Neuron (in vitro differentiated cells): ENCODE measurements at regions not wholly inside any gene's neighbourhood (a gene's known extent, or its start where the extent isn't known, plus 50 kb on each side); places are given as distances from the start of the nearest gene placed in this dataset.

ENCODE experiments used
- H2AFZ ChIP-seq: one replicate; pipeline ENCODE4 v1.6.1; 2013; ENCODE audit warnings: low read depth, mild to moderate bottlenecking, inconsistent platforms, low read length, moderate library complexity
- H3K27me3 ChIP-seq: one replicate; pipeline ENCODE4 v1.6.1; 2013; ENCODE audit warnings: low read length; ENCODE audit not compliant: insufficient read depth
- H3K36me3 ChIP-seq: one replicate; pipeline ENCODE4 v1.6.1; 2013; ENCODE audit warnings: low read length; ENCODE audit not compliant: insufficient read depth
- H3K4me1 ChIP-seq: one replicate; pipeline ENCODE4 v1.6.1; 2013; ENCODE audit warnings: low read length; ENCODE audit not compliant: insufficient read depth
- H3K4me3 ChIP-seq: 2 replicates; pipeline ENCODE4 v1.5.1; 2013; ENCODE audit warnings: mild to moderate bottlenecking, low read length, moderate library complexity
- H3K9me3 ChIP-seq: one replicate; pipeline ENCODE4 v1.6.1; 2013; ENCODE audit warnings: low read length

DNA sequence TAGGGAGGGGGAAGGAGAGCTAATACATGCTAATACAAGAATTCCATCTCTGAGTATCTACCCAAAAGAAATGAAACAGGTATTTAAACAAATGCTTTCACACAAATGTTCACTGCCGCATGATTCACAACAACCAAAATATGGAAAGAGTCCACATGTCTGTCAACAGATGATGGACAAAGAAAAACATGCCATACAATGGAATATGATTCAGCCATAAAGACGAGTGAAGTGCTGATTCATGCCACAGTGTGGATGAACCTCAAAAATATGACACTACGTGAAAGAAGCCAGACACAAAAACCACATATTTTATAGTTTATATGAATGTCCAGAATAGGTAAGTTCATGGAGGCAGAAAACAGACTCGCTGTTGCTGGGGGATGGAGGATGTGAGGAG, 321.4 kb downstream of the FOXL1 start:
- Histone ChIP-seq H3K27me3 (peaks cover 8% of the 10 kb centered on the region), H3K36me3 (no peaks in the 10 kb centered on the region)

DNA sequence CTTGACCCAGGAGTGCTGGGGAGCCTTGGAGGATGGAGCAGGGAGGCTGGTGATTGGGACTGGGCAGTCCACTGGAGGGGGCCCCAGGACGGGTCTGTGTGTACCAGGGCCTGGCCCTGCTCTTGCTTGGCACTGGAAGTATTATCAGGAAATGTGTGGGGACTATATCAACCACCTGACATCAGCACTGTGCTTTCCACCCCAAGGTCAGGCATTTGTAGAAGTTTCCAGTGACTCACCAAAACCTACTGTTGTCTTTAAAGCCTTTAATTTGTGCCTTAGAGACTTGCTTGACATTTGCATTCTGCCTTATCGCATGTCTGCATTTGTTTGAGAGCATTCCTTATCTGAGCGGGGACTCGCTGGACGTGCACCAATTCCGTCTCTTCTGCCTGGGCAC, 323.1 kb downstream of the FOXL1 start:
- no peak overlapping the region for H3K4me3 ChIP-seq
- H3K36me3 ChIP-seq = no peaks in the 10 kb centered on the region
- H3K4me1 ChIP-seq = no peaks in the 10 kb centered on the region
- peaks cover 3% of the 10 kb centered on the region for H3K27me3 ChIP-seq
- H3K9me3 ChIP-seq = no peaks in the 10 kb centered on the region
- H2AFZ ChIP-seq = no peak overlapping the region

More for the DNA sequence above, 321.4 kb downstream of the FOXL1 start:
- Histone ChIP-seq H3K9me3 (no peaks in the 10 kb centered on the region), H2AFZ (no peak overlapping the region), H3K4me1 (no peaks in the 10 kb centered on the region), H3K4me3 (no peak overlapping the region)

DNA sequence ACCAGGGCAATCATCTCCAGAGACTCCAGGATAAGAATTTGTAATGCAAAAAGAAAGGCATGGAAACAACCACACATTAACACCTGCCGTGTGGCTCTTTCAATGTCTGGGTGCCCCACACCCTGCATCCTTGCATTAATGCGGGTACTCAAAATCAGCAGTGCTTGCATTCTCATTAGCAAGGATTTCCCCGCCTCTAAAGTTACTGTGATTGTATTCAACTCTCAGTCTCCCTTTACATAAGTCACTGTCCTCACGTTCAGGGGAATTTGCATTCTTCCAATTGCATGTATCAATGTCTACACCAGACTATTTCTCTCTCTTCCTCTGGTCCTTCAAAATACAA, 324.3 kb downstream of the FOXL1 start:
- no peak overlapping the region for H2AFZ ChIP-seq
- H3K27me3 ChIP-seq = peaks cover 3% of the 10 kb centered on the region
- no peaks in the 10 kb centered on the region for H3K36me3 ChIP-seq
- H3K4me1 ChIP-seq = no peaks in the 10 kb centered on the region
- no peak overlapping the region for H3K4me3 ChIP-seq
- H3K9me3 ChIP-seq = no peaks in the 10 kb centered on the region

DNA sequence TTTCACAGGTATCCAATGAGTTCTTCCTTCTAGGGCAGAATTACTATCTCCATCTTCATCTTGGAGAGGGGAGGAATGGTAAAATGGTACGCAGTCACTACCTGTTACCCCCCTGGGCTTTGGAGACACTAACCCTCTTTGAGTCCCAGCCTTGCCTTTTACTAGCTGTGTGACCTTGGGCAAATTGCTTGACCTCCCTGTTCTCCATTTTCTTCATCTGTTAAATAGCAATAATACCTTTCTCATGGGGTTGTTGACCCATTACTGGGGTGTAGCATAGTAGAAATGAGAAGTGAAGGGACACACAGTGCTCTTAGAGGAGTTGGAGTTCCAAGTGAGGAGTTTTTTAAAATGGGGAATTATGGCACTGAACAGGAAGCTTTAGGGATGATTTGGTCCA, 324.7 kb downstream of the FOXL1 start:
- peaks cover 3% of the 10 kb centered on the region for H3K27me3 ChIP-seq
- no peak overlapping the region for H3K4me3 ChIP-seq
- no peaks in the 10 kb centered on the region for H3K4me1 ChIP-seq
- H3K9me3 ChIP-seq = no peaks in the 10 kb centered on the region
- H2AFZ ChIP-seq = no peak overlapping the region
- H3K36me3 ChIP-seq = no peaks in the 10 kb centered on the region

DNA sequence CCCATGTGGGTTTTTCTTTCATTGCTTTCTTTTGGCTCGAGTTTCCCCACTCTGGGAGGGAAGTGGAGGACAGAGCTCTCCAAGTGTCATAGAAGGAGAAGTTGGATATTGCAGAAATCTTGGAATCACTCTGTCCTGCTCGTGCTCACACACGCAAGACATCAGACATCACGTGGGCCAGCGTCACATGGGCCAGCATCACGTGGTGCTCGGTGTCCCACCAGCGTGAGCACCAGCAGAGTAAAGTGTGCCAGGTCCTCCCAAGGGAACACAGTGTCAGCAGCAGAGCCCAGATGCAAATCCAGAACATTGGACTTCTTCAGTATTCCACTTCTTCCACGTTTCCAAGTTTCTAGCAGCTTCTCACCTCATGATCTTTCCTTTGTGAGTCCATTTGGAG, 327.0 kb downstream of the FOXL1 start:
- Histone ChIP-seq H3K4me3 (no peak overlapping the region), H2AFZ (no peak overlapping the region), H3K27me3 (peaks cover 3% of the 10 kb centered on the region), H3K9me3 (no peaks in the 10 kb centered on the region), H3K36me3 (no peaks in the 10 kb centered on the region), H3K4me1 (no peaks in the 10 kb centered on the region)

DNA sequence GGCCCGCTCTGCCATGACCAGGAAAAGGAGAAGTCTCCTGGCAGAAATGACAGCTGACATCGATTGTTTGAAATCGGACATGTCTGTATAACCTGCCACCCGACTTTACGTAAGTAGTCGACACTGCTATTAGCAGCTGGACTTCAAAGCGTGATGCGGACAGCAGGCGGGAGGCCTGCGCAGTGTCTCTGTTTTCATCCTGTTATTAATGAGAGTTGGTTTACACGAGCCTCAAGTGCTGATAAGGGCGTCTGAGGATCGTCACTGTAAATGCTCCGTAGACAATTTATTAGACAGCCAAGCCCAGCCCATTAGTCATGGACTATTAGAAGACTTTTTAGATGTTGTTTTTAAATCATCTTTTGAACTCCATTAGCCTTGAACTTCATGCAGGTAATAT, 328.3 kb downstream of the FOXL1 start:
- no peak overlapping the region for H3K4me3 ChIP-seq
- H3K27me3 ChIP-seq = peaks cover 3% of the 10 kb centered on the region
- no peaks in the 10 kb centered on the region for H3K4me1 ChIP-seq
- no peaks in the 10 kb centered on the region for H3K36me3 ChIP-seq
- no peak overlapping the region for H2AFZ ChIP-seq
- H3K9me3 ChIP-seq = no peaks in the 10 kb centered on the region

DNA sequence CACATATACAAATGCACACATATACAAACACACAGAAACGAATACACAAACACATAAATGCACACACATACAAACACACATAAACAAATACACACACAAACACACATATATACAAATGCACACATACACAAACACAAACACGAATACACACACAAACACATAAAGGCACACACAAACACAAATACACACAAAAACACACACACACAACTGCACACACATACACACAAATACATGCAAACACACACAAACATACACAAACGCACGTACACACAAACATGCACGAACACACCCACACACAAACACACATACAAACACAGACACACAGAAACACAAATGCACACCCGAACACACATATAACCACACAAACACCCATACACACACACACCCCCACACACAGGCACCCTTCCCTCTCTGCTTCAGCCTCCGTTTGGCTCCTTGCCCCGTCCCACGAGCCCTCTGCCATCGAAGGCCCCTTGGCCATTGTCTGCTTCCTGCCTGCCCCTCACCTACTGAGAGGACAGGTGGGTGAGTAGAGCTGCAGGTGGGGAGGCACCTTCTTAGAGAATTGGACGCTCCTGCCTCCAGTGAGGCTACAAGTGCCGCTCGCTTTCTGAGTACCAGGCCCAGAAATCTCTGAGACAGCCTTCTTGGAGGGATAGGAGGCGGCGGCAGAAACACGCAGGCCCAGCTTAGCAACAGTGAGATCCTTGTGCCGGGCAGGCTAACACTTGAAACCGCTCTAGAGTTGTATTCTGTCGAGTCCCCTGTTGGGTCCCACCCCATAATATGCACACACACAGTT, 331.2 kb downstream of the FOXL1 start:
- H2AFZ ChIP-seq = no peak overlapping the region
- H3K9me3 ChIP-seq = no peaks in the 10 kb centered on the region
- H3K4me1 ChIP-seq = no peaks in the 10 kb centered on the region
- H3K36me3 ChIP-seq = no peaks in the 10 kb centered on the region
- H3K4me3 ChIP-seq = no peak overlapping the region
- peaks cover 7% of the 10 kb centered on the region for H3K27me3 ChIP-seq

DNA sequence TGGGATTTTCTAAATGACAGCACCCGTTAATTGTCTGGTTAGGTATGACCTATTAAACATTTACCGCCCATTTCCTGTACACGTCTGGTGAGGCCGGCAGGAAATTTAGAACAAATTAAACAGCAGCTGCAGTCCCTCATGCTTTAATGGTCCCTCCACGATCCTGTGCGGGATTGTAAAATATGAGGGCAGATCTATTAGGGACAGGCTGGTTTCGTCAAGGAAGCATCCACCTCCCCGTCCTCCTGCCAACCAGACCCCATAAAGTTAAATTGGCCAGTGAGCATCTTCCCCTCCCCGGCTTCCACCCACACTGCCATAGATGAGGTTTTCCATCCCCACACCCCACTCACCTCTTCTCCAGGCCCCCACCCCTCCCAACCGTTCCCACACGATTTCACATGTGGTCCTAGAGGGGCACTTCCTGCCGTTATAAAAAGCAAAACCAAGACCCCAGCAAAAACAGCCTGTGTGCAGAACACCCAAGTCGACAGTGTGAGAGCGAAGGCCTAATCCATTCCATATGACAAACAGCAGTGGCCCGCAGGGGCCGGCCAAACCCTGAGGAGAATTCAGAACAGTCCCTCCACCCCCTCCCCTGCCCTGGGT, 331.9 kb downstream of the FOXL1 start:
- Histone ChIP-seq H3K4me1 (no peaks in the 10 kb centered on the region), H3K27me3 (peaks cover 7% of the 10 kb centered on the region), H3K9me3 (no peaks in the 10 kb centered on the region), H2AFZ (no peak overlapping the region), H3K4me3 (no peak overlapping the region), H3K36me3 (no peaks in the 10 kb centered on the region)

DNA sequence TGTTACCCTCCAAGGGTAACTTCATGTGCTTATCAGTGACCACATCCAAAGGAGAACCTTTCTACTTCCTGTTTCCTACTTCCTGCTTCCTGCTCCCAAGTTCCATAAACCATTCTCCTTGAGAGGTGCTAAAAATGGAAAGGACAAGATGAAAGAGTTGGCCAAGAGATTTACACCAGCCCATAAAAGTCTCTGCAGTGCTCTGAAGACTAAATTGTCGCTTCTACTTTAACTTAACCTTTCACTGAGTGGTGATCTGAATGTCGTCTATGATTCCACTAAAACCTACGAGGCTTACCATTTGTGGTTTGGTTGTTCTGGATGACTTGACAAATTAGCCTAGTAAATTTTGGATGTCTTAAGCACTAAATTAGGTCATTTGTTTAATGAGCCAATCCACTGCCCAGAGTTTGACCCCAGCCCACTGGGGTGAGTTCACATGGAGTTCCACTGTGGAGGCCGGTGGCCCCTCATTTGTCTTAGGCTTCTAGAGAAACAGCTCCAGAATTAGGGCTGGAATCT, 333.1 kb downstream of the FOXL1 start:
- no peak overlapping the region for H3K4me3 ChIP-seq
- H2AFZ ChIP-seq = no peak overlapping the region

DNA sequence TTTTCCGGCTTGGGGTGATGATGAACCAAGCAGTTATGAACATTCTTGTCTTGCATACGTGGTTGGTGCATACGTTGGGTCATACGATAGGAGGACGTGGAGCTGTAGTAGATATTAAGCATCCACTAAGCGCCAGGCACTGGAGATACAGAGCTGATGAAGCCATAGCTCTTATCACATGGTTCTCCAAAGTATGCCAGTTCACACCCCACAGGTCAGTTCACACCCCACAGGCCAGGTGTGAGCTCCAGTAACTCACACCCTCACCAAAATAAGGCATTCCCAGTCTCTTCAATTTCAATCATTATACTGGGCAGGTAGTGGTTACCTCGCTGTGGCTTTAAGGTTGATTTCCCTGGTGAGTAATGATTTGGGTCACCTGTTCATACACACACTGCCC, 335.5 kb downstream of the FOXL1 start:
- Histone ChIP-seq H3K27me3 (peaks cover 3% of the 10 kb centered on the region), H3K4me3 (no peak overlapping the region), H2AFZ (no peak overlapping the region), H3K4me1 (no peaks in the 10 kb centered on the region), H3K36me3 (no peaks in the 10 kb centered on the region), H3K9me3 (no peaks in the 10 kb centered on the region)

More for the DNA sequence above, 333.1 kb downstream of the FOXL1 start:
- no peaks in the 10 kb centered on the region for H3K4me1 ChIP-seq
- H3K36me3 ChIP-seq = no peaks in the 10 kb centered on the region
- H3K9me3 ChIP-seq = no peaks in the 10 kb centered on the region
- peaks cover 6% of the 10 kb centered on the region for H3K27me3 ChIP-seq

DNA sequence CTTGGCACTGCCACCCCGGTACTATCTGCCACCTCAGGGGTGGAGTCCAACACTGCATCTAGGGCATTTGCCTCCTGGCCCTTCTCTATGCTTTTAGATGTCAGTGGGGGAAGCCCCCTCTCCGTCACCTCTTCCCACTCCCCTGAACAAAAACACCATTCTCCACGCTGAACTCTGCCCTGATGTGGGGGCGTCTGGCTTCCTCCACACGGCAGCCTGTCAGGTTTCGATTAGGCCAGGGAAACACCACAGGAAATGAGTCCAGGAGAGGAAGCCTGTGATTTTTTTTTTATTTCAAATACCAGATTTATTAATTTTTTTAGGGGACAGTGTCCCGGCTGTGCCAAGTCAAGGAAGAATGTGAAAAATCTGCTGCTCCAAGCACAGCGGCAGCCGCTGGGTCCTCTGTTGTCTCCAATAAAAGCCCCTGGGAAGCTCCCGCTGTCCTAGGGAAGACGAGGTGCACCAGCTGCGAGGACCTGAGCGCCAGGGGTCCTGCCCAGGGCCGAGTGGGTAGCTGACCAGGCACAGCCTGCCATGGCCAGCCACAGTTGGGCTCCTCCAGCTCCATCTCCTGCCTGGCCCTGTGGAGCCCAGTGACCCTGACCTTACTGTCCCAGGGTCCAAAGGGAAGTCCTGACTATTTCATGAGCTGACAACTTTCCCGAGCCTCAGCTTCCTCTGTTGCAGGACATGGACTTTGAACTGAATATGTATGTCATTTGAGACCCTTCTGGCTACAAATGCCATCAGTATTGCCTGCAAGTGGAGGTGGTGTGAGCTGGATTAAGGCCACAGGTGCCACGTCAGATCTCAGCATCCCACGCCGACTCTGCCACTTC, 336.7 kb downstream of the FOXL1 start:
- H3K4me3 ChIP-seq = no peak overlapping the region
- H3K36me3 ChIP-seq = no peaks in the 10 kb centered on the region
- H3K27me3 ChIP-seq = peaks cover 3% of the 10 kb centered on the region
- H3K4me1 ChIP-seq = no peaks in the 10 kb centered on the region
- no peaks in the 10 kb centered on the region for H3K9me3 ChIP-seq
- H2AFZ ChIP-seq = no peak overlapping the region

DNA sequence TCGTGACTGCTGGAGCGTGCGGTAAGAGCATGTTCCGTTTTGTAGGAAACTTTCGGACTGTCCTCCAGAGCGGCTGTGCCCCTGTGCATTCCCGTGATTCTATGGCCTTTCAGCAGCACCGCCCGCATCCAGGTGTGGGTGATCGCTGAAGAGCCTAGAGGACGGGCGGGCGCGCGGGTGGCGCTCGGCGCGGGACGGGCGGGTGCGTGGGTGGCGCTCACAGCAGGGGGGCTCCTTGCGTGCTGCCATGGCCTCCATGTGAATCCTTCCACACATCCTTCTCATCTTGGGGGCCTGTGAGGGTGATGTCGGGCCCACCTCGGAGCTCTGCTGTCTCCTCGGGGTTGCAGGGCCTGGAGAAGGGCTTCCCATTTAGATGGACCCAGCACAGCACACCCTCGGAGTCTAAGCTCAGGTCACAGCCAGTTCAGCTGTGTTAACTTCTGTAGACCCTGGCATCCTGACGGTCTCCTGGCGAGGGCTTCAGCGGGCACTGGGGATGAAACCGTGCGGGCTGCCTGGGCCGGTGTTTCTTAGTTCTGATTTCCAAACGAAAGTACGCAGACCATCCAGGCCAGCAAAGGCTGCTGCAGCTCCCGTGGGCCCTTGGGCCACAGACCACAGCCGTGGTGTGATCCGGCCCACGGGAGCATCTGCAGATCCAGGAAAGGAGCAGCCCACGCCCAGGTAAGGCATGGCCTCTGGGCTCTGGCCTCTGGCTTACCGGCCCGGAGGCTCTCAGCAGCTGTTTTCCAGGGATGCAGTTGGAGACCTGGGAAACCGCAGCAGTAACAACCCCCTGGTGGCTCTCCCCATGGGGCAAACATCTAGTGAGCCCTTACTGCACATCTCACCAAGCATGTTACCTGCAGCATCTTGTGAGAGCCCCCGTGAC, 339.4 kb downstream of the FOXL1 start:
- Histone ChIP-seq H3K9me3 (no peaks in the 10 kb centered on the region), H3K4me1 (no peaks in the 10 kb centered on the region), H3K36me3 (no peaks in the 10 kb centered on the region), H3K4me3 (no peak overlapping the region), H2AFZ (no peak overlapping the region), H3K27me3 (peaks cover 3% of the 10 kb centered on the region)
